HFFc6 (cell line): ENCODE measurements at regions not wholly inside any gene's neighbourhood (a gene's known extent, or its start where the extent isn't known, plus 50 kb on each side); places are given as distances from the start of the nearest gene placed in this dataset.
A peak's percentile ranks its signal among the peaks of the same experiment; 100 is the strongest.

Experiments
- DNase-seq: peaks from one replicate; pipeline ENCODE4 v3.0.0-alpha.2; 2018
- H3K27ac Mint-ChIP-seq: 2 replicates; pipeline ENCODE4 v1.8.0; 2020; ENCODE audit warnings: mild to moderate bottlenecking, mixed read lengths
- H3K27me3 Mint-ChIP-seq: 2 replicates; pipeline ENCODE4 v1.8.0; 2021; ENCODE audit warnings: mild to moderate bottlenecking, moderate library complexity, mixed read lengths; ENCODE audit not compliant: insufficient read depth
- H3K36me3 Mint-ChIP-seq: 2 replicates; pipeline ENCODE4 v1.8.0; 2021; ENCODE audit warnings: low read depth, mixed read lengths
- H3K4me1 Mint-ChIP-seq: 2 replicates; pipeline ENCODE4 v1.8.0; 2020; ENCODE audit warnings: low read depth, mixed read lengths
- H3K4me3 Mint-ChIP-seq: 2 replicates; pipeline ENCODE4 v1.8.0; 2020; ENCODE audit warnings: mild to moderate bottlenecking, moderate library complexity, mixed read lengths
- H3K9me3 Mint-ChIP-seq: 2 replicates; pipeline ENCODE4 v1.8.0; 2020; ENCODE audit warnings: mild to moderate bottlenecking, mixed read lengths
- TF ChIP-seq, protein P1 (sequence below): fragments of 200-600 bp; sonication (generic); IDR thresholded peaks from 2 replicates; pipeline ENCODE4 v1.5.0; 2021; ENCODE audit warnings: antibody characterized with exemption, mild to moderate bottlenecking

DNA sequence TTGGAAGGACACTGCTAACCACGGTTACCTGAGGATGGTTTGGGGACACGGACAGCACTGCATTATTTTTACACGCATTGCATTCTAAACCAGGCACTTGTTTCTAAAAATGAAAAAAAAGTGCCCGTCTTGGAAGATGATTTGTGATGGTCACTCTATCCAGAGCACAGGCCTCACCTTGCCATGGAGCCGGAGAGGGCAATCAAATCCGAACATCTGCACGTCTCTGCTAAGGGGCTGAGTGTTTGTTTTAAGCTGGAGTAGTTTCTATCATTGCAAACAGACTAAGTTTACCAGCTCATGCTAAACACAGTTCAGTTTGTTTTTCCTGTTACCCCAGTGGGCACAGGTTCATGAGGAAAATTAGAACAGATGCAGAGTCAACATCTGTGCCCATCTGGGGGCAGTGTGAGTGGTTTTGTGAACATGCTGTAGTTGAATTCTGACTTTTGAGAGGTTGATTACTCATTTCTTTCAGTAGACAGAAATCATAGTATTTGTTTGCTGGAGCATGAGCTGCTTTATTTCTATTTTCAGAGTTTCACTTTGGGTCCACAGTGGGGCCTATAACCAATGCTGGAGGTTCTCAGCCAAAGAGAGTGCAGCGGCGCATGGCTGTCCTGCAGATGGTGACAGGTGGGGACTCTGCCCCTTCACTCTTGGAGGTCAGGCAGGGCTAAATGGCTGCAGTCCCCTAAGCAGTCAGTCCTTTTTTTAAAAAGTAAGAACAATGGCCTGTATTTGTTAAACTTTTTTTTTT, 65.4 kb upstream of the ENPP6 start:
- Mint-ChIP-seq H3K27me3 (no peaks in the 10 kb centered on the region; the same call in none of the 2 replicates), H3K36me3 (no peaks in the 10 kb centered on the region), H3K4me3 (no peak overlapping the region), H3K27ac (no peak overlapping the region), H3K9me3 (no peaks in the 10 kb centered on the region), H3K4me1 (peaks cover 7% of the 10 kb centered on the region)
- TF ChIP-seq, protein P1, sequence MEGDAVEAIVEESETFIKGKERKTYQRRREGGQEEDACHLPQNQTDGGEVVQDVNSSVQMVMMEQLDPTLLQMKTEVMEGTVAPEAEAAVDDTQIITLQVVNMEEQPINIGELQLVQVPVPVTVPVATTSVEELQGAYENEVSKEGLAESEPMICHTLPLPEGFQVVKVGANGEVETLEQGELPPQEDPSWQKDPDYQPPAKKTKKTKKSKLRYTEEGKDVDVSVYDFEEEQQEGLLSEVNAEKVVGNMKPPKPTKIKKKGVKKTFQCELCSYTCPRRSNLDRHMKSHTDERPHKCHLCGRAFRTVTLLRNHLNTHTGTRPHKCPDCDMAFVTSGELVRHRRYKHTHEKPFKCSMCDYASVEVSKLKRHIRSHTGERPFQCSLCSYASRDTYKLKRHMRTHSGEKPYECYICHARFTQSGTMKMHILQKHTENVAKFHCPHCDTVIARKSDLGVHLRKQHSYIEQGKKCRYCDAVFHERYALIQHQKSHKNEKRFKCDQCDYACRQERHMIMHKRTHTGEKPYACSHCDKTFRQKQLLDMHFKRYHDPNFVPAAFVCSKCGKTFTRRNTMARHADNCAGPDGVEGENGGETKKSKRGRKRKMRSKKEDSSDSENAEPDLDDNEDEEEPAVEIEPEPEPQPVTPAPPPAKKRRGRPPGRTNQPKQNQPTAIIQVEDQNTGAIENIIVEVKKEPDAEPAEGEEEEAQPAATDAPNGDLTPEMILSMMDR, result no peak
- no peak for DNase-seq

GRCh38 chr4:184282251-184282713, 64.6 kb upstream of the ENPP6 start:
- TF ChIP-seq, protein P1, result 0 out of 2 replicates have a peak, but pooled peaks have one; percentile 7
- H3K27ac Mint-ChIP-seq, result no peak overlapping the region
- DNase-seq, result no peak
- H3K9me3 Mint-ChIP-seq, result no peaks in the 10 kb centered on the region
- H3K4me1 Mint-ChIP-seq, result no peaks in the 10 kb centered on the region; the same call in 1 of the 2 replicates
- H3K4me3 Mint-ChIP-seq, result no peak overlapping the region
- H3K27me3 Mint-ChIP-seq, result no peaks in the 10 kb centered on the region; the same call in none of the 2 replicates
- H3K36me3 Mint-ChIP-seq, result no peaks in the 10 kb centered on the region

DNA sequence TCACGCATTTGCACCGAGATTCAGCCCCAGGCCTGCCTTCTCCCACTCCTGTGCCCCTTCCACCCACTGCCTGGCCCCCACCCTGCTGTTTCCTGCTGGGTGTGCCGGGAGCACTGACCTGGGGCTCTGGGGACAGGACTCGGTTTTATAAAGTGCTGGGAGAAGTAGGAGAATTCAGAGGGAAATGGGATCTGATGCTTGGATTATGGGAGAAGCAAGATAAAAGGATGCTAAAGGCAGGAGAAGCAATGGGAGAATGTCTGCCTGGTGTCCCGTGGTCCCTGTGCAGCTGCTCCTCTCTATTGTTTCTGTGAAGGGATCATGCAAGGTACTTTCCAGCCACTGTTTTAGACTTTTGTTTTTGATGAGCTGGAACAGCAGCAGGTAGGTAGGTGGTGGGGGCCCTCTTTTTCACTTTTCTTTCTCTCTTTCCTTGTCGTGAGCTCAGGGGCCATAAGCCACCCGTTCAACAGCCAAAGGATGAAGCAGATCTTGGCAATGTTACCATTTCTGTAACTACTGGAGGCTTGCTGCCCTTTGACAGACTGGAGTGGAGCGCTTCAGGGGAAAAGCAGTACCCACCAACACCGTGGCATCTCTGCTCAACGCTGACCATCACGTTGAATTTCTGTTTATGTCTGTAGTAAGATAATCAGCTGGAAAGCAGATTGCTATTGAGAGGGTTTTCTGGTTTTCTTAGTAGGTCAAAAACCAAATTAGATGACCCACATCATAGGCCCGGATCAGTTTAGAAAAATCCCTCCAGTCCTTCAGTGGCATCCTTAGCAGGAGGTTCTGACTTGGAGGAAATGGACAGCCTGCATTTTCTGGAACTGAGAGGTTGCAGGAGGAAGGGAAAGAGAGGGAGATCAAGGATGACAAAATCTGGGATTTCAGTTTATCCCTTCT, 63.8 kb upstream of the ENPP6 start:
- TF ChIP-seq, protein P1, result no peak
- no peak for DNase-seq
- Mint-ChIP-seq H3K27ac (no peak overlapping the region), H3K36me3 (peaks cover 4% of the 10 kb centered on the region), H3K4me3 (no peak overlapping the region), H3K4me1 (no peaks in the 10 kb centered on the region; the same call in 1 of the 2 replicates), H3K27me3 (no peaks in the 10 kb centered on the region; the same call in none of the 2 replicates), H3K9me3 (peaks cover 5% of the 10 kb centered on the region)

GRCh38 chr4:184280591-184281071, 63.0 kb upstream of the ENPP6 start:
- Mint-ChIP-seq H3K36me3 (peaks cover 9% of the 10 kb centered on the region), H3K4me1 (no peaks in the 10 kb centered on the region; the same call in 1 of the 2 replicates), H3K9me3 (peaks cover 10% of the 10 kb centered on the region), H3K27me3 (no peaks in the 10 kb centered on the region; the same call in none of the 2 replicates), H3K4me3 (no peak overlapping the region), H3K27ac (no peak overlapping the region)
- TF ChIP-seq, protein P1, result no peak
- DNase-seq, result no peak

- H3K27me3 Mint-ChIP-seq, result no peaks in the 10 kb centered on the region; the same call in none of the 2 replicates
- TF ChIP-seq, protein P1, result no peak
- H3K36me3 Mint-ChIP-seq, result peaks cover 9% of the 10 kb centered on the region
- H3K4me3 Mint-ChIP-seq, result no peak overlapping the region
- H3K9me3 Mint-ChIP-seq, result peaks cover 10% of the 10 kb centered on the region
- DNase-seq, result no peak
- peaks cover 2% of the 10 kb centered on the region for H3K4me1 Mint-ChIP-seq
- H3K27ac Mint-ChIP-seq, result no peak overlapping the region
These were observed 62.5 kb upstream of the ENPP6 start for GRCh38 chr4:184280137-184280536.
